Panc1 (cell line): ENCODE measurements at regions not wholly inside any gene's neighbourhood (a gene's known extent, or its start where the extent isn't known, plus 50 kb on each side); places are given as distances from the start of the nearest gene placed in this dataset.

Source experiments
- ATAC-seq: fragments of 200-7000 bp; cut with Tn5 transposase; 2 replicates; pipeline ENCODE4 v1.9.1; 2020; ENCODE audit warnings: mild to moderate bottlenecking, moderate library complexity
- BruUV-seq: library from RNA; stranded (reverse); fragments of 400-500 nt; replicated peaks from 2 replicates; lab custom pipeline; 2021; lab: Mats Ljungman, UMichigan
- CTCF ChIA-PET: fragments of 300-600 bp; sonication (Branson Sonifier 250); formaldehyde crosslinking; loops from one replicate; lab custom pipeline; 2022; ENCODE audit warnings: antibody characterized with exemption; lab: Charles Lee
- POLR2A ChIA-PET: fragments of 300-600 bp; sonication (Branson Sonifier 250); formaldehyde crosslinking; loops from one replicate; lab custom pipeline; 2022; ENCODE audit warnings: antibody characterized with exemption; lab: Charles Lee
- DNase-seq: peaks from one replicate; pipeline ENCODE4 v3.0.0-alpha.2; 2010; ENCODE audit warnings: low read depth, low spot score
- H3K27ac ChIP-seq: 2 replicates; pipeline ENCODE4 v1.5.1; 2011; ENCODE audit warnings: mild to moderate bottlenecking, low read length, inconsistent platforms
- H3K27me3 ChIP-seq: fragments of 200-500 bp; sonication (Bioruptor generic); 2 replicates; pipeline ENCODE4 v1.6.0; 2014; ENCODE audit warnings: low read length, inconsistent platforms; ENCODE audit not compliant: control insufficient read depth, insufficient read depth
- H3K36me3 ChIP-seq: fragments of 200-500 bp; sonication (Bioruptor generic); 2 replicates; pipeline ENCODE4 v1.5.1; 2014; ENCODE audit warnings: inconsistent platforms, mild to moderate bottlenecking, low read length, moderate library complexity; ENCODE audit not compliant: control insufficient read depth, insufficient read depth
- H3K4me1 ChIP-seq: 2 replicates; pipeline ENCODE4 v1.5.1; 2011; ENCODE audit warnings: inconsistent platforms, mild to moderate bottlenecking, low read length, moderate library complexity; ENCODE audit not compliant: control insufficient read depth, insufficient read depth
- H3K4me3 ChIP-seq, 2 experiments: 2 replicates each; pipeline ENCODE4 v1.5.1; 2011 to 2012; ENCODE audit warnings: low read depth in 2 of 2, low read length in 2 of 2, mild to moderate bottlenecking in 2 of 2, inconsistent platforms in 1 of 2, moderate library complexity in 1 of 2
- H3K9me3 ChIP-seq: fragments of 200-500 bp; sonication (Bioruptor generic); 2 replicates; pipeline ENCODE4 v1.5.1; 2014; ENCODE audit warnings: low read depth, mild to moderate bottlenecking, inconsistent platforms, low read length, moderate library complexity; ENCODE audit not compliant: control insufficient read depth, insufficient read depth
- CTCF ChIP-seq: fragments of 450-650 bp; IDR thresholded peaks from 2 replicates; pipeline ENCODE4 v1.5.1; 2017; ENCODE audit warnings: mild to moderate bottlenecking
- POLR2AphosphoS5 ChIP-seq: IDR thresholded peaks from 2 replicates; pipeline ENCODE4 v1.6.1; 2012; ENCODE audit warnings: mild to moderate bottlenecking, low read depth, low read length, moderate library complexity
- REST ChIP-seq, 2 experiments: IDR thresholded peaks; 2 replicates each; pipeline ENCODE4 v1.6.1; 2011 to 2012; ENCODE audit warnings: low read depth in 2 of 2, control low read depth in 1 of 2, low read length in 1 of 2, mild to moderate bottlenecking in 1 of 2, moderate library complexity in 1 of 2; ENCODE audit not compliant: insufficient read depth in 1 of 2
- SIN3A ChIP-seq: IDR thresholded peaks from 2 replicates; pipeline ENCODE4 v1.6.1; 2012; ENCODE audit warnings: low read depth, mild to moderate bottlenecking, low read length, moderate library complexity, borderline replicate concordance; ENCODE audit not compliant: insufficient read depth
- TCF7L2 ChIP-seq: IDR thresholded peaks from 2 replicates; pipeline ENCODE4 v1.6.1; 2011; ENCODE audit warnings: mild to moderate bottlenecking, low read depth, low read length, inconsistent platforms
- in situ Hi-C: cut with HindIII; loops from 2 replicates; pipeline ENCODE4 v1.10.0; 2016; ENCODE audit warnings: low sequenced_read_pairs, low pct_unique_long_range_greater_than_20kb
- intact Hi-C: fragments of 100-400 bp; cut with micrococcal nuclease; formaldehyde crosslinking; loops from one replicate; pipeline ENCODE4 v1.10.0; 2022; ENCODE audit not compliant: unreplicated experiment

GRCh38 chr3:17954801-17955200, 212.4 kb upstream of the TBC1D5 start:
- Histone ChIP-seq H3K4me3 (no peak overlapping the region), H3K27me3 (no peaks in the 10 kb centered on the region), H3K9me3 (no peaks in the 10 kb centered on the region), H3K36me3 (no peaks in the 10 kb centered on the region), H3K4me1 (no peaks in the 10 kb centered on the region), H3K27ac (no peak overlapping the region)
- no TSS peak for BruUV-seq
- ATAC-seq: no peak
- DNase-seq: no peak
- TF ChIP-seq SIN3A (no peak), REST (IDR thresholded peaks at IDR 0.05; ENCODE audit: insufficient read depth in 1 of 2, low read depth in 2 of 2, low read length in 1 of 2) (no peak), TCF7L2 (no peak), POLR2AphosphoS5 (no peak), CTCF (no peak)
- intact Hi-C loops: no loop called here
- ChIA-PET CTCF (no interaction called here), POLR2A (no interaction called here)
- in situ Hi-C loops: no loop called here

GRCh38 chr3:17951241-17951640, 208.8 kb upstream of the TBC1D5 start:
- intact Hi-C loops (no loop called here), in situ Hi-C loops (no loop called here)
- ChIA-PET CTCF (no interaction called here), POLR2A (no interaction called here)
- H3K4me3 ChIP-seq: no peak overlapping the region
- no peak for DNase-seq
- H3K36me3 ChIP-seq: no peaks in the 10 kb centered on the region
- no peak overlapping the region for H3K27ac ChIP-seq
- BruUV-seq: no TSS peak
- no peaks in the 10 kb centered on the region for H3K9me3 ChIP-seq
- no peaks in the 10 kb centered on the region for H3K27me3 ChIP-seq
- no peaks in the 10 kb centered on the region for H3K4me1 ChIP-seq
- TF ChIP-seq CTCF (no peak), REST (IDR thresholded peaks at IDR 0.05; ENCODE audit: insufficient read depth in 1 of 2, low read depth in 2 of 2, low read length in 1 of 2) (no peak), SIN3A (no peak), POLR2AphosphoS5 (no peak), TCF7L2 (no peak)
- no peak for ATAC-seq
